ENCODE measurements at regions not wholly inside any gene's neighbourhood (a gene's known extent, or its start where the extent isn't known, plus 50 kb on each side); places are given as distances from the start of the nearest gene placed in this dataset.

DNA sequence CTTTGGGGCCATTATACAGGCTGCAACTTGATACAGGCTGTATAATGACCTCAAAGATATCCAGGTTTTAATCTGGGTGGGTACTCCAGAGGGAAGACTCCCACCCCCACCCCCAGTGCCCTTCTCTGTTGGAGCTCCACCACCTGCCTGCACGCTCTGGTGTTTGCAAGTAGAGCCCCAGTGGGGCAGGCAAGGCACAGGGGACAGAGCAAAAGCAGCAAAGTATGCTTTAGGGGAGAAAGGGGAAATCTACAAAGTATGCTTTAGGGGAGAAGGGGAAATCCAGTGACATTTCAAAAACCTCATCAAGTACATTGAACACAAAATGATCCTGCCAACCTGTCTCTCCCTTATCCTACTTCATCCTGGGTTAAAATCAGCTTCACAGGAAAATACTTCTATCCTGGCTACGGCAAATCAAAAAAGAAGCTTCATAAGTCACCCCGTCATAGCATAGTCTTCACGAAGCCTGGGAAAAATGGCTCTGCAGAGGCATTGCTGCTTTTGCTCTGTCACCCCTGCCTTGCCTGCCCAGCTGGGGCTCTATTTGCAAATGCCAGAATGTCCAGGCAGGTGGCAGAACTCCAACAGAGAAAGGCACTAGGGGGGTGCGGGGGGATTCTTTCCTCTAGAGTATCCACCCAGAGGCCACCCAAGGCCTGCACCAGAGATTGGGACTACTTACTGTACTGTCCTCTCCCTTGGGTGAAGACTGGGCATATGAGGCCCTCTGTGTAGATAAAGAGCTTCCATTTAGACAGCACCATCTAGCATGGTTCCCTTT is 60.9 kb upstream of the ATP11B start:
- TF ChIP-seq, protein P1, sequence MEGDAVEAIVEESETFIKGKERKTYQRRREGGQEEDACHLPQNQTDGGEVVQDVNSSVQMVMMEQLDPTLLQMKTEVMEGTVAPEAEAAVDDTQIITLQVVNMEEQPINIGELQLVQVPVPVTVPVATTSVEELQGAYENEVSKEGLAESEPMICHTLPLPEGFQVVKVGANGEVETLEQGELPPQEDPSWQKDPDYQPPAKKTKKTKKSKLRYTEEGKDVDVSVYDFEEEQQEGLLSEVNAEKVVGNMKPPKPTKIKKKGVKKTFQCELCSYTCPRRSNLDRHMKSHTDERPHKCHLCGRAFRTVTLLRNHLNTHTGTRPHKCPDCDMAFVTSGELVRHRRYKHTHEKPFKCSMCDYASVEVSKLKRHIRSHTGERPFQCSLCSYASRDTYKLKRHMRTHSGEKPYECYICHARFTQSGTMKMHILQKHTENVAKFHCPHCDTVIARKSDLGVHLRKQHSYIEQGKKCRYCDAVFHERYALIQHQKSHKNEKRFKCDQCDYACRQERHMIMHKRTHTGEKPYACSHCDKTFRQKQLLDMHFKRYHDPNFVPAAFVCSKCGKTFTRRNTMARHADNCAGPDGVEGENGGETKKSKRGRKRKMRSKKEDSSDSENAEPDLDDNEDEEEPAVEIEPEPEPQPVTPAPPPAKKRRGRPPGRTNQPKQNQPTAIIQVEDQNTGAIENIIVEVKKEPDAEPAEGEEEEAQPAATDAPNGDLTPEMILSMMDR (conservative IDR thresholded peaks at IDR 0.05; ENCODE audit: low read length): no peak
- no peak for TF ChIP-seq EZH2phosphoT487 (IDR thresholded peaks at IDR 0.05; ENCODE audit: borderline replicate concordance, low read depth, low read length)
